GM18858 (cell line): ENCODE measurements at regions not wholly inside any gene's neighbourhood (a gene's known extent, or its start where the extent isn't known, plus 50 kb on each side); places are given as distances from the start of the nearest gene placed in this dataset.
A peak's percentile ranks its signal among the peaks of the same experiment; 100 is the strongest.
"Not testable (repeated sequence)": the region's sequence is repeated elsewhere in the genome, so short reads cannot be mapped to it uniquely, and the experiment has no call there.

Experiments used
- ATAC-seq: cut with Tn5 transposase; IDR thresholded peaks from one replicate; pipeline ENCODE4 v1.9.1; 2021; ENCODE audit not compliant: unreplicated experiment

- no peak for ATAC-seq
Observed at GRCh38 chr10:37067576-37067975, 57.8 kb upstream of the ANKRD30A start.

- not testable (repeated sequence) for ATAC-seq
Observed at GRCh38 chr10:37062296-37062695, 63.1 kb upstream of the ANKRD30A start.

- no peak for ATAC-seq
Observed at GRCh38 chr10:37057261-37057660, 68.1 kb upstream of the ANKRD30A start.

- no peak for ATAC-seq
Observed at GRCh38 chr10:37053476-37053875, 71.9 kb upstream of the ANKRD30A start.

DNA sequence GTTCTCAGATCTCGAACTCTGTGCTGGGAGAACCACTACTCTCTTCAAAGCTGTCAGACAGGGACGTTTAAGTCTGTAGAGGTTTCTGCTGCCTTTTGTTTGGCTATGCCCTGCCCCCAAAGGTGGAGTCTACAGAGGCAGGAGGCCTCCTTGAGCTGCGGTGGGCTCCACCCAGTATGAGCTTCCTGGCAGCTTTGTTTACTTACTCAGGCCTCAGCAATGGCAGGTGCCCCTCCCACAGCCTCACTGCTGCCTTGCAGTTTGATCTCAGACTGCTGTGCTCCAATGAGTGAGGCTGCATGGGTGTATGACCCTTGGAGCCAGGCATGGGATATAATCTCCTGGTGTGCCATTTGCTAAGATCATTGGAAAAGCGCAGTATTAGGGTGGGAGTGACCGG lies 75.4 kb upstream of the ANKRD30A start:
- not testable (repeated sequence) for ATAC-seq

GRCh38 chr10:37044319-37044718 lies 81.1 kb upstream of the ANKRD30A start:
- not testable (repeated sequence) for ATAC-seq

DNA sequence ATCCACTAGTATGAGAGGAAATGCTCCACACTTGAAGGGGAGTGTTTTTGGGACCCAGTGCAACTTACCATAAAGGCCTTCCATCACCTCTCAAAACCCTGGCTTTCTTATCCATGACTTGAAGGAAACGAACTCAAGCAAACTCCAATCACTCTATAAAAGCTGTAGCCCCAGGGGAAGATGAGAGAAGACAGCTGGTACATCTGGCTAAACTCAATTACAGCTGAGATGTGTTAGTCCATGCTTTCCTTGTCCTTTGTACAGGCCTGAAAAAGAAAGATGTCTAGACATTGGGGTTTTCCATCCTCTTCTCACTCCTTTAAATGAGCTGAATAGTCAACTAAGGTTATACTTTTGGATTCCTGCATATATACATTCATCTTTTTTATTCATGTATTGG lies 89.5 kb upstream of the ANKRD30A start:
- ATAC-seq: no peak

DNA sequence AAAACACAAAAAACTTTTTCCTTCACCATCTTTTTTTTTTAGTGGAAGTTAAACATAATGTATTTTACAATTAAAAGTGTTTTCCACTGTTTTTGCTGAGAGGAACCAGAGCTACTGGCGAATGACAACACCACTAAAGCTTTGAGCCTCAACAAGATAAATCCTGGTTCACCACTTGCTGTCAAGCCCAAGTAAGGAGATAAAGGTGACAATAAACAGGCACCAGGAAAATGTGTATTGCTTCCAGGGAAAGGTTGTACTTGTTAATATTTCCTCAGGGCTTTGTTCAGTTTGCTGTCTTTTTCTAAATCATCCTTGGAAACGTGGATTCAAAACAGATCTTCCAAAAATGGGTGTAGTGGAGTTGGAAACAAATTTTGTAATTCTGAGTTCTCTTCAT lies 109.9 kb upstream of the ANKRD30A start:
- no peak for ATAC-seq

DNA sequence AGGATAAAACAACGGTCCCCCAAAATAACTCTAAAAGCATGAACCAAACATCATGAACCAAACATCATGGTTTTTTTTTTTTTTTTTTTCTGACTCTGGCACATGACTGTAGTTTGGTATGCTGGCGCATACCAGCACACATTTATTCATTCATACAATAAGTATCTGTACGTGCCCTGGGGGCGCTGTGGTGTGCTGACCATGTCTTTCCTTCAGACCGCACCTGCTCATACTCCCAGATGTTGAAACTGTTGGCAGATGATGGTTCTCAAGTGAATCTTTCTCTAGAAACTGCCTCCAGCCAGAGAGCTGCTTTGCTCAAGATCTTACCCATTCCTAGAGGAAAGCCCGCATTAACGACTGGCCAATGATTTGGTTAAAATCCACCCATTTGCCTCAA lies 114.7 kb upstream of the ANKRD30A start:
- no peak for ATAC-seq

- ATAC-seq: not testable (repeated sequence)
Observed at GRCh38 chr10:37008276-37008675, 117.1 kb upstream of the ANKRD30A start.

- ATAC-seq: no peak
Observed at GRCh38 chr10:37003126-37003525, 122.3 kb upstream of the ANKRD30A start.

DNA sequence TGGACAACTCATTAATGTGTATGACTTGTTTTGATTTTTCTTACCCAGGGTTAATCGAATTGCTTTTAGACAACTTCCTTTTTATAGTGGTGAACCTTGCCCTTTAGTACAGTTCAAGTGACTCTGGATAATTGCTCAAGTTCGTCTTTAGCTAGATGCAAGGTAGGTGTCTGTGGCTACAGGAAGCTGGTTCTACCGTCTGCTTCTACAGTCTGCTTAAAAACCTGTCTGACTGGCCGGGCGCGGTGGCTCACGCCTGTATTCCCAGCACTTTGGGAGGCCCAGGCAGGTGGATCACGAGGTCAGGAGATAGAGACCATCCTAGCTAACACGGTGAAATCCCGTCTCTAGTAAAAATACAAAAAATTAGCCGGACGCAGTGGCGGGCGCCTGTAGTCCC lies 129.6 kb upstream of the ANKRD30A start:
- not testable (repeated sequence) for ATAC-seq

- ATAC-seq: no peak
Observed at GRCh38 chr10:36994886-36995285, 130.5 kb upstream of the ANKRD30A start.

DNA sequence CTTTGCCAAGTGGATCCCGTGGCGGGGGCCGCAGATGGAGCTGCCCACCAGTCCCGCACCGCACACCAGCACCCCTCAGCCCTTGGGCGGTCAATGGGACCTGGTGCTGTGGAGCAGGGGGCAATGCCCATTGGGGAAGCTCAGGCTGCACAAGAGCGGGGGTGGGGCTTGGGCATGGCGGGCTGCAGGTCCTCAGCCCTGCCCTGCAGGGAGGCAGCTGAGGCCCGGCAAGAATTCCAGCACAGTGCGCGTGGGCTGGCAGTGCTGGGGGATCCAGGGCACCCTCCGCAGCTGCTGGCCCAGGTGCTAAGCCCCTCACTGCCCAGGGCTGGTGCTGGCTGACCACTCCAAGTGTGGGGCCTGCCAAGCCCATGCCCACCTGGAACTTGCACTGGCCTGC lies 136.2 kb upstream of the ANKRD30A start:
- no peak for ATAC-seq

GRCh38 chr10:36946598-36946997 lies 178.8 kb upstream of the ANKRD30A start:
- no peak for ATAC-seq

GRCh38 chr10:36943544-36943943 lies 181.9 kb upstream of the ANKRD30A start:
- ATAC-seq: no peak

DNA sequence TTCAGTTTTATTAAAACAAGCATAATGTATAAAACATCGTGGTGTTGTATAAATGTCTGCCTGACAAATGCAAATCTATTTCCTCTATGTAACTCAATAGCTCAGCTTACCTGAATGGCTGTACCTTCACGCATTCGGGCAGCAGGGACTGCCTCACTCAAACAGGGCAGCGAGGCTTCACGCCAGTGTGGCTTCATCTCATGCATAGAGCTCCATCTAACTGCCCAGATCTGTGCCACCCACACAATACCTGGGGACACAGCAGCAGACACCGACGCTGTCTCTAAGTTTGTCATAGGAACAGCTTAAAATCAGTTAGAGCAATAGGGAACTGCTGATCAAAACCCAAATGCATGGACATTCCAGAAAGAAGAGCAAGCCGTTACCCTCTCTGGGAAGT lies 182.8 kb upstream of the ANKRD30A start:
- no peak for ATAC-seq

DNA sequence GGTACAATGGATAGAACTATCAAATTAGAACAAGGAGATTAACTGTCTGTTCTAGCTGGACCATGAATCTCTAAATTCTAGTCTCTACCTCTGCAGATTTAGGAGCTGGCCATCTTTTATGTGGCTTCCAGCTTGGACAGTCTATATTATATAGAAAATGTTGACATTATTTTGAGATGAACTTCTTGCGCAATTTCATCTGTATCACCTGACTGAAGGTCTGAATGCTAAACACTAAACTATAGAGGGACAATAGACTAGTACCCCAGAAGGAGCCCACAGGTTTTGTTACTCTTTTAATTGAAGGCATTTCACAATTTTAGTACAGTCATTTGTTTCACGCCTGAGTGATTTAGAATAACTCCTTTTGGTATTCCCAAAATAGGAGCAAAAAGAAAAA lies 222.4 kb upstream of the ANKRD30A start:
- ATAC-seq: no peak

GRCh38 chr10:36899652-36900051 lies 225.7 kb upstream of the ANKRD30A start:
- no peak for ATAC-seq

- peak; percentile 90 for ATAC-seq
Observed at GRCh38 chr10:36888925-36889573, 236.3 kb upstream of the ANKRD30A start.

DNA sequence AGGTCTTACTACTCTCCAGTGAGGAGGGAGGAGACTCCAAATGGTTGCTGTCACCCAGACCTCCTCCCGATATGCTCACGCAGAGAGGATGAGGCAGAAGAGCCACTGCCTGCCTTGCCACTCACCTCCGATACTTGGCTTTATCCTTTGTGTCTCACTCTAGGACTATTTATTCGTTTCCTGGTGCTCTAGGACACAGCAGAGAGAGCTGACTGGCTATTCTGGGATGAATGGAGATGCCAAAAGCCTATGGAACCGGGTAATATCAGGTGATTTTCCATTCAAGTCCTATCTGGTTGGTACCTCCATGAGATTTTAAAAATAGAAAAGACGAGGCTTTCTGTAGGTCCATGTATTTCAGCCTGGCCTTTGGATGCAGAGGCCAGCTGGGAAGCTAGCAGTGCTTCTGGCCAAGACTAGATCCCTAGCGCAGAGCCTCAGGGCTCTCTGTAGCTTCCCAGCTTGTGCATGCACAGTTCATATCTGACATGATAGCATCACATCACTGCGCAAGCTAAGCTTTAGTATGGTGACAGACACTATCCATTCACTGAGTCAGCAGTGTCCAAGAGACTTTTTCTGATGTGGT lies 239.0 kb upstream of the ANKRD30A start:
- ATAC-seq: no peak

- ATAC-seq: no peak
Observed at GRCh38 chr10:36885746-36886145, 239.7 kb upstream of the ANKRD30A start.

- no peak for ATAC-seq
Observed at GRCh38 chr10:36882781-36883180, 242.6 kb upstream of the ANKRD30A start.
